ENCODE measurements at regions not wholly inside any gene's neighbourhood (a gene's known extent, or its start where the extent isn't known, plus 50 kb on each side); places are given as distances from the start of the nearest gene placed in this dataset.

GRCh38 chr4:27770895-27771294 lies 910.3 kb downstream of the STIM2 start:
- TF ChIP-seq CTCF (IDR thresholded peaks at IDR 0.05) (no peak), POLR2A (IDR thresholded peaks at IDR 0.05) (no peak)
